ENCODE measurements at regions not wholly inside any gene's neighbourhood (a gene's known extent, or its start where the extent isn't known, plus 50 kb on each side); places are given as distances from the start of the nearest gene placed in this dataset.
A peak's percentile ranks its signal among the peaks of the same experiment; 100 is the strongest.

DNA sequence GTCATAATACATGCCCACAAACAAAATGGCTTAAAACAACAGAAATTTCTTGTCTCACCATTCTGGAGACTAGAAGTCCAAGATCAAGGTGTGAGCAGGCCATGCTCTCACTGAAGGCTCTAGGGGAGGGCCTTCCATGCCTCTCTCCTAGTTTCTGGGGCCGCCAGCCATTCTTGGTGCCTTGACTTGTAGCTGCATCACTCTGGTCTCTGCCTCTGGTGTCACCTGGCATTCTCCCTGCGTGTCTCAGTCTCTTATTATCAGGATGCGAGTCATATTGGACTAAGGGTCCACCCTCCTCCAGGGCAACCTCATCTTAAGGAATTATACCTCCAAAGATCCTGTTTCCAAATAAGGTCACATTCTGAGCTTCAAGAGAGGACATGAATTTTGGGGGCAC lies 76.1 kb downstream of the KCNF1 start:
- WGBS, 5 donors: 86 to 94% (median 88%) methylated on average over 3 of the region's 3 CpGs
- no peak for DNase-seq

DNA sequence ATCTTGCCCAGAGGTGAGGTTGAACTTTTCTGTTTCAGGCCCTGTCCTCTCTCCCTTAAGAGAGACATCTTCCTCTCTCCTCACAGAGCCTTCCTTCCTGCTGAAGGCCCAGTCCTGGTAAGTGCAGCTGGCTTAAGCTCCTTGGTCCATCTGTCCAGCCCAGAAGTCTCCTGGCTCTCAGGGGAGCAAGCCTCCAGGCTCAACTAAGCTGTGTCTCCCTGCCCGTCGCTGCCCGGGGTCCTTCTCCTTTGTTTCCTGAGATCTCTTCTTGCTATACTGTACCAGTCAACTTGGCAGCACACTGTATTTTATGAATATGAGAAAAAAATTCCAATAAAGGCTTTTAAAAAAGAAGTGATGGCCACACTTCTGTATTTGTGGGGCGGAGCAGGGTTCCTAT lies 77.4 kb downstream of the KCNF1 start:
- DNase-seq: no peak
- no peak for TF ChIP-seq POLR2A (IDR thresholded peaks at IDR 0.05)
- TF ChIP-seq, protein P1, sequence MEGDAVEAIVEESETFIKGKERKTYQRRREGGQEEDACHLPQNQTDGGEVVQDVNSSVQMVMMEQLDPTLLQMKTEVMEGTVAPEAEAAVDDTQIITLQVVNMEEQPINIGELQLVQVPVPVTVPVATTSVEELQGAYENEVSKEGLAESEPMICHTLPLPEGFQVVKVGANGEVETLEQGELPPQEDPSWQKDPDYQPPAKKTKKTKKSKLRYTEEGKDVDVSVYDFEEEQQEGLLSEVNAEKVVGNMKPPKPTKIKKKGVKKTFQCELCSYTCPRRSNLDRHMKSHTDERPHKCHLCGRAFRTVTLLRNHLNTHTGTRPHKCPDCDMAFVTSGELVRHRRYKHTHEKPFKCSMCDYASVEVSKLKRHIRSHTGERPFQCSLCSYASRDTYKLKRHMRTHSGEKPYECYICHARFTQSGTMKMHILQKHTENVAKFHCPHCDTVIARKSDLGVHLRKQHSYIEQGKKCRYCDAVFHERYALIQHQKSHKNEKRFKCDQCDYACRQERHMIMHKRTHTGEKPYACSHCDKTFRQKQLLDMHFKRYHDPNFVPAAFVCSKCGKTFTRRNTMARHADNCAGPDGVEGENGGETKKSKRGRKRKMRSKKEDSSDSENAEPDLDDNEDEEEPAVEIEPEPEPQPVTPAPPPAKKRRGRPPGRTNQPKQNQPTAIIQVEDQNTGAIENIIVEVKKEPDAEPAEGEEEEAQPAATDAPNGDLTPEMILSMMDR (IDR thresholded peaks at IDR 0.05 in 8 of 11, conservative IDR thresholded peaks at IDR 0.05 in 3 of 11): no peak
- Histone ChIP-seq H3K4me1 (no peaks in the 10 kb centered on the region), H3K36me3 (no peaks in the 10 kb centered on the region), H3K4me3 (no peak overlapping the region), H3K27me3 (replicated peaks in 1 of 7) (peaks cover 0 to 4% (median 0%) of the 10 kb centered on the region in 7 donors), H3K27ac (no peak overlapping the region), H3K9me3 (no peaks in the 10 kb centered on the region)
- intact Hi-C loops (cut with DNase I; ENCODE audit: low total_unique reads): no loop called here
- 91 to 97% (median 94%) methylated on average over 4 of the region's 4 CpGs for WGBS, 5 donors

More for the DNA sequence above, 76.1 kb downstream of the KCNF1 start:
- no peak for TF ChIP-seq POLR2AphosphoS5 (IDR thresholded peaks at IDR 0.05)
- no peak for TF ChIP-seq POLR2A (IDR thresholded peaks at IDR 0.05)
- Histone ChIP-seq H3K4me1 (peaks cover 0 to 6% (median 0%) of the 10 kb centered on the region in 6 donors), H3K27ac (no peak overlapping the region), H3K36me3 (no peaks in the 10 kb centered on the region), H3K4me3 (no peak overlapping the region), H3K27me3 (replicated peaks in 1 of 7) (peaks cover 0 to 8% (median 0%) of the 10 kb centered on the region in 7 donors), H3K9me3 (no peaks in the 10 kb centered on the region)
- intact Hi-C loops (cut with DNase I; ENCODE audit: low total_unique reads): no loop called here

DNA sequence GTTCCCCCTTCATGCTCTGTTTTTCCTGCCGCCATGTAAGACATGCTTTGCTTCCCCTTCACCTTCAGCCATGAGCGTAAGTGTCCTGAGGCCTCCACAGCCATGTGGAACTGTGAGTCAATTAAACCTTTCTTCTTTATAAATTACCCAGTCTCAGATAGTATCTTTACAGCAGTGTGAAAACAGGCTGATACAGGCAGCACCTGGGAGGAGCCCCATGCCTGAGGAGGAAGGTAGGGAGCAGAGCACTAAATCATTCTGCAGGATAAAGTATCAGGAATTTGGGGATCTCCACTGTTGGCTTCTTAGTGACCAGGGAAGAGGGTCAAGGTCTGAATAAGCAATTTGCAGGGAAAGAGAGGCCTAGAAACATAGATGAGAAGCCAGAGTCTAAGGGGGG lies 78.0 kb downstream of the KCNF1 start:
- 92 to 97% (median 94%) methylated on average over 2 of the region's 2 CpGs for WGBS, 5 donors
- DNase-seq: no peak
- peaks cover 0 to 4% (median 0%) of the 10 kb centered on the region in 7 donors for H3K27me3 ChIP-seq (replicated peaks in 1 of 7)
- no peaks in the 10 kb centered on the region for H3K4me1 ChIP-seq
- H3K9me3 ChIP-seq: no peaks in the 10 kb centered on the region
- no peak overlapping the region for H3K4me3 ChIP-seq
- no peaks in the 10 kb centered on the region for H3K36me3 ChIP-seq
- no peak overlapping the region for H3K27ac ChIP-seq
- TF ChIP-seq POLR2AphosphoS5 (IDR thresholded peaks at IDR 0.05) (no peak), POLR2A (IDR thresholded peaks at IDR 0.05) (no peak)
- TF ChIP-seq, protein P1 (IDR thresholded peaks at IDR 0.05 in 8 of 11, conservative IDR thresholded peaks at IDR 0.05 in 3 of 11): no peak
- intact Hi-C loops (cut with DNase I; ENCODE audit: low total_unique reads): no loop called here

DNA sequence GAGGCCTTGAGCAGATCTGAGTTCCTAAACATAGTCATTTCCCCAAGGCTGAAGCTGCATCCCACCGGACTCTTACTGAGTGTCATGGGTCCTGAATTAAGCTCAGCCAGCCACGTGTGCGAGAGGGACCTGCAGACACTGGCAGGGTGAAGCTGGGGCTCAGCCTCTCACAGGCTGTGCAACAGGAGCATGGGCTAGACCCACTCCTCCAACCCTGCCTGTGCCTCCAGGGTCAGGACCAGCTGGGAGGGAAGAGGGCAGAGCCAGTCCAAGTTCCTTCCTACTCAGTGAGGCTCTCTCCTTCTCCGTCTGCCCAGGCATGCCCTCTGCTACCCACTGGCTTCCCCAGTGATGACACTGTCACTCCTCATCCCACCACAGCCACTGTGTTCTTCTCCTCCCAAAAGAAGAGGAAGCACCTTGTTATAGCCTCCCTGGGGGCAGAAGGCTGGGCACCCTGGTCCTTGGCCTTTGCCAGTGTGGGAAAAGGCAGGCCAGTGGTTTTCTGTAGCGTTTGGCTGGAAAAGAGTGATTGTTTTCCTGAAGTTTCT lies 78.9 kb downstream of the KCNF1 start:
- Histone ChIP-seq H3K36me3 (no peaks in the 10 kb centered on the region), H3K4me3 (no peak overlapping the region), H3K9me3 (no peaks in the 10 kb centered on the region), H3K4me1 (no peaks in the 10 kb centered on the region), H3K27ac (no peak overlapping the region), H3K27me3 (replicated peaks in 1 of 7) (peaks cover 0 to 4% (median 0%) of the 10 kb centered on the region in 7 donors)
- intact Hi-C loops (cut with DNase I; ENCODE audit: low total_unique reads): no loop called here
- DNase-seq: peak; percentile 51
- WGBS, 5 donors: 62 to 84% (median 80%) methylated on average over 5 of the region's 5 CpGs
- TF ChIP-seq POLR2A (IDR thresholded peaks at IDR 0.05) (no peak), POLR2AphosphoS5 (IDR thresholded peaks at IDR 0.05) (no peak)
- TF ChIP-seq, protein P1 (IDR thresholded peaks at IDR 0.05 in 8 of 11, conservative IDR thresholded peaks at IDR 0.05 in 3 of 11): no peak
